OCI-LY1 (cell line): ENCODE measurements at regions not wholly inside any gene's neighbourhood (a gene's known extent, or its start where the extent isn't known, plus 50 kb on each side); places are given as distances from the start of the nearest gene placed in this dataset.

ENCODE experiments used
- H2AFZ ChIP-seq: fragments of 200-600 bp; sonication (generic), shearing (Covaris generic); 2 replicates; pipeline ENCODE4 v1.6.0; 2014; ENCODE audit warnings: antibody characterized with exemption, mild to moderate bottlenecking, low read length
- H3F3A ChIP-seq: fragments of 200-600 bp; sonication (generic), shearing (Covaris generic); 2 replicates; pipeline ENCODE4 v1.6.0; 2014; ENCODE audit warnings: mild to moderate bottlenecking, antibody characterized with exemption, low read length, moderate library complexity; ENCODE audit not compliant: insufficient read depth
- H3K27ac ChIP-seq: fragments of 200-600 bp; sonication (generic); 2 replicates; pipeline ENCODE4 v1.5.1; 2014; ENCODE audit warnings: low read length, mixed run types, mild to moderate bottlenecking, low read depth; ENCODE audit not compliant: poor library complexity, severe bottlenecking
- H3K27me3 ChIP-seq: fragments of 200-600 bp; sonication (generic); 2 replicates; pipeline ENCODE4 v1.6.0; 2014; ENCODE audit warnings: antibody characterized with exemption, mild to moderate bottlenecking, low read length, moderate library complexity; ENCODE audit not compliant: insufficient read depth
- H3K36me3 ChIP-seq: fragments of 200-600 bp; sonication (generic); 2 replicates; pipeline ENCODE4 v1.6.1; 2014; ENCODE audit warnings: mild to moderate bottlenecking, antibody characterized with exemption, low read length, moderate library complexity, mixed read lengths; ENCODE audit not compliant: insufficient read depth
- H3K4me1 ChIP-seq: fragments of 200-600 bp; sonication (generic); 2 replicates; pipeline ENCODE4 v1.5.1; 2014; ENCODE audit warnings: mild to moderate bottlenecking, low read length, moderate library complexity; ENCODE audit not compliant: insufficient read depth, severe bottlenecking
- H3K4me2 ChIP-seq: fragments of 200-600 bp; sonication (generic), shearing (Covaris generic); 2 replicates; pipeline ENCODE4 v1.6.1; 2014; ENCODE audit warnings: low read length
- H3K4me3 ChIP-seq: fragments of 200-600 bp; sonication (generic); 2 replicates; pipeline ENCODE4 v1.5.1; 2014; ENCODE audit warnings: low read length, low read depth, mild to moderate bottlenecking, mixed read lengths; ENCODE audit not compliant: poor library complexity, severe bottlenecking
- H3K79me2 ChIP-seq: fragments of 200-600 bp; shearing (Covaris generic); 2 replicates; pipeline ENCODE4 v1.6.1; 2016; ENCODE audit warnings: mixed run types, low read length, mixed read lengths; ENCODE audit not compliant: insufficient read depth
- H3K9ac ChIP-seq: fragments of 200-600 bp; sonication (generic), shearing (Covaris generic); 2 replicates; pipeline ENCODE4 v1.6.1; 2014; ENCODE audit warnings: mild to moderate bottlenecking, low read length, mixed read lengths
- H3K9me2 ChIP-seq: fragments of 200-600 bp; sonication (generic), shearing (Covaris generic); 2 replicates; pipeline ENCODE4 v1.6.1; 2014; ENCODE audit warnings: low read depth, mild to moderate bottlenecking, low read length, mixed read lengths
- H3K9me3 ChIP-seq: fragments of 200-600 bp; shearing (Covaris generic); 2 replicates; pipeline ENCODE4 v1.6.1; 2014; ENCODE audit warnings: low read length, mixed read lengths
- H4K20me1 ChIP-seq: fragments of 200-600 bp; sonication (generic), shearing (Covaris generic); 2 replicates; pipeline ENCODE4 v1.6.0; 2016; ENCODE audit warnings: mild to moderate bottlenecking, low read length; ENCODE audit not compliant: insufficient read depth
- EZH2 ChIP-seq: fragments of 200-600 bp; sonication (generic), shearing (Covaris generic); IDR thresholded peaks from 2 replicates; pipeline ENCODE4 v1.8.0; 2017; ENCODE audit warnings: borderline replicate concordance, mixed run types, mild to moderate bottlenecking, antibody characterized with exemption, low read length, moderate library complexity, mixed read lengths
- TF ChIP-seq, protein P1 (sequence below): fragments of 200-600 bp; sonication (generic), shearing (Covaris generic); IDR thresholded peaks from 2 replicates; pipeline ENCODE4 v1.5.1; 2017; ENCODE audit warnings: mild to moderate bottlenecking, antibody characterized with exemption, low read length, moderate library complexity, mixed read lengths

- Histone ChIP-seq H4K20me1 (no peaks in the 10 kb centered on the region), H3K9ac (no peak overlapping the region), H3K79me2 (no peaks in the 10 kb centered on the region), H2AFZ (no peak overlapping the region), H3K27ac (no peak overlapping the region), H3K4me1 (no peaks in the 10 kb centered on the region), H3K4me2 (no peak overlapping the region), H3K9me3 (peaks cover 3% of the 10 kb centered on the region; the same call in 1 of the 2 replicates), H3K4me3 (no peak overlapping the region), H3K9me2 (no peaks in the 10 kb centered on the region), H3K36me3 (no peaks in the 10 kb centered on the region), H3F3A (no peaks in the 10 kb centered on the region), H3K27me3 (no peaks in the 10 kb centered on the region)
- no peak for TF ChIP-seq EZH2
- TF ChIP-seq, protein P1, sequence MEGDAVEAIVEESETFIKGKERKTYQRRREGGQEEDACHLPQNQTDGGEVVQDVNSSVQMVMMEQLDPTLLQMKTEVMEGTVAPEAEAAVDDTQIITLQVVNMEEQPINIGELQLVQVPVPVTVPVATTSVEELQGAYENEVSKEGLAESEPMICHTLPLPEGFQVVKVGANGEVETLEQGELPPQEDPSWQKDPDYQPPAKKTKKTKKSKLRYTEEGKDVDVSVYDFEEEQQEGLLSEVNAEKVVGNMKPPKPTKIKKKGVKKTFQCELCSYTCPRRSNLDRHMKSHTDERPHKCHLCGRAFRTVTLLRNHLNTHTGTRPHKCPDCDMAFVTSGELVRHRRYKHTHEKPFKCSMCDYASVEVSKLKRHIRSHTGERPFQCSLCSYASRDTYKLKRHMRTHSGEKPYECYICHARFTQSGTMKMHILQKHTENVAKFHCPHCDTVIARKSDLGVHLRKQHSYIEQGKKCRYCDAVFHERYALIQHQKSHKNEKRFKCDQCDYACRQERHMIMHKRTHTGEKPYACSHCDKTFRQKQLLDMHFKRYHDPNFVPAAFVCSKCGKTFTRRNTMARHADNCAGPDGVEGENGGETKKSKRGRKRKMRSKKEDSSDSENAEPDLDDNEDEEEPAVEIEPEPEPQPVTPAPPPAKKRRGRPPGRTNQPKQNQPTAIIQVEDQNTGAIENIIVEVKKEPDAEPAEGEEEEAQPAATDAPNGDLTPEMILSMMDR = no peak
Observed at GRCh38 chr13:62292714-62293480, 877.2 kb upstream of the PCDH20 start.

- no peaks in the 10 kb centered on the region for H3F3A ChIP-seq
- no peaks in the 10 kb centered on the region for H3K36me3 ChIP-seq
- H3K27me3 ChIP-seq = no peaks in the 10 kb centered on the region
- no peak overlapping the region for H3K9ac ChIP-seq
- TF ChIP-seq, protein P1 = no peak
- no peak for TF ChIP-seq EZH2
- H2AFZ ChIP-seq = no peak overlapping the region
- H3K4me2 ChIP-seq = no peak overlapping the region
- H3K79me2 ChIP-seq = no peaks in the 10 kb centered on the region
- H4K20me1 ChIP-seq = no peaks in the 10 kb centered on the region
- H3K27ac ChIP-seq = no peak overlapping the region
- no peaks in the 10 kb centered on the region for H3K9me2 ChIP-seq
- H3K4me1 ChIP-seq = no peaks in the 10 kb centered on the region
- H3K4me3 ChIP-seq = no peak overlapping the region
- peaks cover 3% of the 10 kb centered on the region; the same call in 1 of the 2 replicates for H3K9me3 ChIP-seq
Observed at GRCh38 chr13:62290542-62290941, 874.9 kb upstream of the PCDH20 start.

DNA sequence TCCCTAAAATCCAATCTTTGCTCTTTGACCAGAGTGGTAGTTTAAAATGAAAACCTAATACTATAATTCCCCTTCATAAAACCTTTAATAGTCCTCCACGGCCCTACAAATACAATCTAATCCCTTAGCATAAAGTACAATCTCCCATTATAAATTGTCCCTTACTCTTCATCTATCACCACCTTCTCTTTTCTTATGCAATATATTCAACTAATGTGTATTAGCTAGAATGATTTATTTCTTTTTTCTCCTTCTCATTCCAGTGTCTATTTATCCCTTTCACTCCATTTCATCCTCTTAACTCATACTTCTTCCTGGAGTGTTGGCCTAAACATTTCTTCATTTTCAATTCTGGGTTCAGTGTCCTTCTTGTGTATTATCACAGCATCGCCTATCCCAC, 872.1 kb upstream of the PCDH20 start:
- Histone ChIP-seq H3F3A (no peaks in the 10 kb centered on the region), H4K20me1 (no peaks in the 10 kb centered on the region), H2AFZ (no peak overlapping the region), H3K79me2 (no peaks in the 10 kb centered on the region), H3K36me3 (no peaks in the 10 kb centered on the region), H3K4me1 (no peaks in the 10 kb centered on the region), H3K9me2 (no peaks in the 10 kb centered on the region), H3K4me2 (no peak overlapping the region), H3K27ac (no peak overlapping the region), H3K4me3 (no peak overlapping the region), H3K9ac (no peak overlapping the region), H3K9me3 (peaks cover 6% of the 10 kb centered on the region; the same call in 1 of the 2 replicates), H3K27me3 (no peaks in the 10 kb centered on the region)
- TF ChIP-seq, protein P1 = no peak
- no peak for TF ChIP-seq EZH2
